Keratinocyte (primary cell): ENCODE measurements at regions not wholly inside any gene's neighbourhood (a gene's known extent, or its start where the extent isn't known, plus 50 kb on each side); places are given as distances from the start of the nearest gene placed in this dataset.

ENCODE experiments used
- DNase-seq: peaks from one replicate; pipeline ENCODE4 v3.0.0-alpha.2; 2011; ENCODE audit warnings: low read depth, missing footprints, low spot score
- FAIRE-seq: peaks from 2 replicates; lab custom pipeline; 2011; peaks lifted over from hg19 to GRCh38; lab: Jason Lieb, UNC
- H2AFZ ChIP-seq: 2 replicates; pipeline ENCODE4 v1.6.0; 2012; ENCODE audit warnings: low read length, control low read depth, inconsistent platforms; ENCODE audit not compliant: control insufficient read depth
- H3K27ac ChIP-seq: 2 replicates; pipeline ENCODE4 v1.5.1; 2011; ENCODE audit warnings: low read length; ENCODE audit not compliant: control insufficient read depth, insufficient read depth
- H3K27me3 ChIP-seq: 3 replicates; pipeline ENCODE4 v1.6.0; 2011; ENCODE audit warnings: low read length; ENCODE audit not compliant: control insufficient read depth, insufficient read depth; ENCODE audit errors: extremely low read depth
- H3K36me3 ChIP-seq, 2 experiments: 2 replicates in 1 of 2; 3 replicates in 1 of 2; pipeline ENCODE4 v1.5.1; 2011; ENCODE audit warnings: low read length in 2 of 2, mild to moderate bottlenecking in 1 of 2; ENCODE audit not compliant: control insufficient read depth in 2 of 2, insufficient read depth in 2 of 2; ENCODE audit errors: extremely low read depth in 1 of 2
- H3K4me1 ChIP-seq: 3 replicates; pipeline ENCODE4 v1.5.1; 2011; ENCODE audit warnings: low read length; ENCODE audit not compliant: control insufficient read depth, insufficient read depth; ENCODE audit errors: extremely low read depth
- H3K4me2 ChIP-seq: 3 replicates; pipeline ENCODE4 v1.6.0; 2011; ENCODE audit warnings: low read depth, low read length; ENCODE audit not compliant: control insufficient read depth, insufficient read depth; ENCODE audit errors: extremely low read depth
- H3K4me3 ChIP-seq, 3 experiments: fragments of 200-600 bp in 1 of 3; sonication (generic) in 1 of 3; 2 replicates in 2 of 3; 3 replicates in 1 of 3; pipeline ENCODE4 v1.5.1; 2011 to 2016; ENCODE audit warnings: low read length in 3 of 3, mild to moderate bottlenecking in 3 of 3, control low read depth in 2 of 3, inconsistent platforms in 1 of 3, low read depth in 1 of 3, mixed read lengths in 1 of 3, mixed run types in 1 of 3, moderate library complexity in 1 of 3; ENCODE audit not compliant: control insufficient read depth in 2 of 3, insufficient read depth in 2 of 3; ENCODE audit errors: extremely low read depth in 1 of 3
- H3K79me2 ChIP-seq: 2 replicates; pipeline ENCODE4 v1.6.0; 2012; ENCODE audit warnings: low read length; ENCODE audit not compliant: control insufficient read depth, insufficient read depth
- H3K9ac ChIP-seq: 3 replicates; pipeline ENCODE4 v1.6.0; 2011; ENCODE audit warnings: low read length; ENCODE audit not compliant: control insufficient read depth, insufficient read depth; ENCODE audit errors: extremely low read depth
- H3K9me1 ChIP-seq: 3 replicates; pipeline ENCODE4 v1.6.0; 2011; ENCODE audit warnings: low read length; ENCODE audit not compliant: control insufficient read depth, insufficient read depth; ENCODE audit errors: extremely low read depth
- H3K9me3 ChIP-seq: 2 replicates; pipeline ENCODE4 v1.5.1; 2012; ENCODE audit warnings: low read depth, low read length; ENCODE audit not compliant: control insufficient read depth
- H4K20me1 ChIP-seq: 3 replicates; pipeline ENCODE4 v1.6.0; 2011; ENCODE audit warnings: low read length; ENCODE audit not compliant: control insufficient read depth, insufficient read depth; ENCODE audit errors: extremely low read depth
- CTCF ChIP-seq, 3 experiments: IDR thresholded peaks in 1 of 3; conservative IDR thresholded peaks in 1 of 3; optimal IDR thresholded peaks in 1 of 3; 2 replicates in 2 of 3; 3 replicates in 1 of 3; pipeline versions ENCODE3 to v1.5.1; 2011; ENCODE audit warnings: low read length in 3 of 3, mild to moderate bottlenecking in 3 of 3, moderate library complexity in 2 of 3, control low read depth in 1 of 3, inconsistent platforms in 1 of 3; ENCODE audit not compliant: insufficient read depth in 2 of 3; ENCODE audit errors: extremely low read depth in 1 of 3
- EZH2 ChIP-seq: IDR thresholded peaks from one replicate; pipeline ENCODE4 v1.6.1; 2012; ENCODE audit warnings: inconsistent platforms, mild to moderate bottlenecking, low read length, moderate library complexity
- dilution Hi-C: fragments of 300-500 bp; cut with MboI; formaldehyde crosslinking; loops from one replicate; pipeline ENCODE4 v1.7.0; 2020; ENCODE audit warnings: low sequenced_read_pairs; ENCODE audit not compliant: extremely low pct_ligation_motif_present

GRCh38 chr9:129460323-129461261 is 160.3 kb downstream of the C9orf50 start:
- Histone ChIP-seq H3K9me3 (no peaks in the 10 kb centered on the region), H2AFZ (peak overlapping the region; percentile 24), H3K27ac (peak overlapping the region; percentile 17), H3K79me2 (no peaks in the 10 kb centered on the region), H3K4me3 (peak overlapping the region; percentile 23 to 52 (median 48)), H3K4me1 (peaks cover 19% of the 10 kb centered on the region), H3K9ac (peak overlapping the region; percentile 71), H4K20me1 (no peaks in the 10 kb centered on the region), H3K4me2 (peak overlapping the region; percentile 72), H3K9me1 (no peaks in the 10 kb centered on the region), H3K27me3 (peaks cover 4% of the 10 kb centered on the region), H3K36me3 (no peaks in the 10 kb centered on the region)
- FAIRE-seq, result no peak
- dilution Hi-C loops, result no loop called here
- DNase-seq, result peak; percentile 73
- TF ChIP-seq CTCF (optimal IDR thresholded peaks at IDR 0.05 in 1 of 3, IDR thresholded peaks at IDR 0.05 in 1 of 3, conservative IDR thresholded peaks at IDR 0.05 in 1 of 3; ENCODE audit: extremely low read depth in 1 of 3, insufficient read depth in 2 of 3, low read length in 3 of 3), result no peak
- TF ChIP-seq EZH2, result no peak

GRCh38 chr9:129459547-129460322 is 161.2 kb downstream of the C9orf50 start:
- DNase-seq (no peak), FAIRE-seq (no peak)
- Histone ChIP-seq H3K36me3 (no peaks in the 10 kb centered on the region), H3K9me3 (no peaks in the 10 kb centered on the region), H3K9ac (no peak overlapping the region), H2AFZ (no peak overlapping the region), H3K27ac (no peak overlapping the region), H3K27me3 (peaks cover 4% of the 10 kb centered on the region), H4K20me1 (no peaks in the 10 kb centered on the region), H3K4me3 (no peak overlapping the region), H3K9me1 (no peaks in the 10 kb centered on the region), H3K4me1 (peaks cover 14% of the 10 kb centered on the region), H3K79me2 (no peaks in the 10 kb centered on the region), H3K4me2 (no peak overlapping the region)
- TF ChIP-seq EZH2, result no peak
- no peak for TF ChIP-seq CTCF (optimal IDR thresholded peaks at IDR 0.05 in 1 of 3, IDR thresholded peaks at IDR 0.05 in 1 of 3, conservative IDR thresholded peaks at IDR 0.05 in 1 of 3; ENCODE audit: extremely low read depth in 1 of 3, insufficient read depth in 2 of 3, low read length in 3 of 3)
- dilution Hi-C loops, result no loop called here
